ENCODE measurements at regions not wholly inside any gene's neighbourhood (a gene's known extent, or its start where the extent isn't known, plus 50 kb on each side); places are given as distances from the start of the nearest gene placed in this dataset.

DNA sequence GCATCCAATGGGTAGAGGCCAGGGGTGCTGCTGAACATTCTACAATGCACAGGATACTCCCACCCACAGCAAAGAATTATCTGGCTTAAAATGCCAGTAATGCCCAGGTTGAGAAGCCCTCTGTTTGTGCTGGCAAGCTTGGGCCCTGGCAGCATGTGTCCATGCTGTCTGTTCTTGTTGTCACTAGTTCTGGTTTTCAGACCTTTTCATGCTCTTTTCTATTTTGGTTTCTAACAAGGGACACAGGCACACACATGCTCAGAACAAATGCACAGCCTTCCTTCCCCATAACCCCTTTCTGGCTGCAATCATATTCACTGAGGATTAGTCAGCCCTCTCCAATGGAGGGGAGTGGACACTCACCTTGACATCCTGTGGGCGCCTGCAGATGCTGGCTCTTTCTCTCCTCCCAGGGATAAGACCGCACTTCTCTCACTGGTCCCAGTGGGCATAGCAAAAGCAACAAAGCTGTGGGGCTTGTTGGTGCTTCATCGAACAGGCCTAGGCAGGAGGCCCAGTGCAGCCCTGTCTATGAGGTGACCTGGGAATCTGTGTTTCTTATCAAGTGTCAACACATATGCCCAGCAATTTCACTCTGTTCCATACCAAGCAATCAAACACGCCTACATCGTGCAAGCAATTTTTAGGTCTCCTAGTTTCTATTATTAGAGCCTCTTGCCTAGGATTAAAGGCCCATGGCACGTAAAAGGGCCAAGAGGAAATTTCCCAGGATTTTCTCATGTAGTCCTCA is 271.1 kb upstream of the CCL2 start:
- TF ChIP-seq, protein P1, sequence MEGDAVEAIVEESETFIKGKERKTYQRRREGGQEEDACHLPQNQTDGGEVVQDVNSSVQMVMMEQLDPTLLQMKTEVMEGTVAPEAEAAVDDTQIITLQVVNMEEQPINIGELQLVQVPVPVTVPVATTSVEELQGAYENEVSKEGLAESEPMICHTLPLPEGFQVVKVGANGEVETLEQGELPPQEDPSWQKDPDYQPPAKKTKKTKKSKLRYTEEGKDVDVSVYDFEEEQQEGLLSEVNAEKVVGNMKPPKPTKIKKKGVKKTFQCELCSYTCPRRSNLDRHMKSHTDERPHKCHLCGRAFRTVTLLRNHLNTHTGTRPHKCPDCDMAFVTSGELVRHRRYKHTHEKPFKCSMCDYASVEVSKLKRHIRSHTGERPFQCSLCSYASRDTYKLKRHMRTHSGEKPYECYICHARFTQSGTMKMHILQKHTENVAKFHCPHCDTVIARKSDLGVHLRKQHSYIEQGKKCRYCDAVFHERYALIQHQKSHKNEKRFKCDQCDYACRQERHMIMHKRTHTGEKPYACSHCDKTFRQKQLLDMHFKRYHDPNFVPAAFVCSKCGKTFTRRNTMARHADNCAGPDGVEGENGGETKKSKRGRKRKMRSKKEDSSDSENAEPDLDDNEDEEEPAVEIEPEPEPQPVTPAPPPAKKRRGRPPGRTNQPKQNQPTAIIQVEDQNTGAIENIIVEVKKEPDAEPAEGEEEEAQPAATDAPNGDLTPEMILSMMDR (IDR thresholded peaks at IDR 0.05; ENCODE audit: low read length) = no peak
- TF ChIP-seq EZH2 (optimal IDR thresholded peaks at IDR 0.05; ENCODE audit: low read depth, low read length) = no peak

Measured in MM.1S (cell line).